Erythroblast (primary cell): ENCODE measurements at regions not wholly inside any gene's neighbourhood (a gene's known extent, or its start where the extent isn't known, plus 50 kb on each side); places are given as distances from the start of the nearest gene placed in this dataset.

Source experiments
- GATA1 ChIP-seq: IDR thresholded peaks from 2 replicates; pipeline ENCODE4 v1.6.1; 2011; ENCODE audit warnings: low read depth, mild to moderate bottlenecking, control low read depth, low read length, moderate library complexity
- POLR2A ChIP-seq: IDR thresholded peaks from 2 replicates; pipeline ENCODE4 v1.6.1; 2011; ENCODE audit warnings: mild to moderate bottlenecking, low read length

DNA sequence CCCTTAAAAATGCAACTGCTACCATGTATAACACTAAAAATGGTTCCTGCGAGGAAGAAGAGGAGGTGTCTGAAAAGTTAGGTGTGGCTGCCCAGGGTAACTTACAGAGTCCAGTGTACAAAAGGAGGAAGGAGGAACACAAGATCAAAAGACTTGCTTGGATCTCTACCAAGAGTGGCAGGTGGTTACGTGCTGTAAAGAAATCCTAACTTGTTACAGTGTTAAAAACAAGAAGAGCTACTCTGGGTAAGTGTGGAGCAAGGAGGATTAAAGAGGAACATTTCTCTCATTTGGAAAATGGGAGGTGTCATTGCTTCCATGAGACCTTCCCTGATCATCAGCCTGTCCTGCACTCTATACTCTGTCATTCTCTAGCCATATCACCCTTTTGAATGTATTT lies 242.0 kb downstream of the PTTG2 start:
- TF ChIP-seq POLR2A (no peak), GATA1 (no peak)
